ENCODE measurements at regions not wholly inside any gene's neighbourhood (a gene's known extent, or its start where the extent isn't known, plus 50 kb on each side); places are given as distances from the start of the nearest gene placed in this dataset.

DNA sequence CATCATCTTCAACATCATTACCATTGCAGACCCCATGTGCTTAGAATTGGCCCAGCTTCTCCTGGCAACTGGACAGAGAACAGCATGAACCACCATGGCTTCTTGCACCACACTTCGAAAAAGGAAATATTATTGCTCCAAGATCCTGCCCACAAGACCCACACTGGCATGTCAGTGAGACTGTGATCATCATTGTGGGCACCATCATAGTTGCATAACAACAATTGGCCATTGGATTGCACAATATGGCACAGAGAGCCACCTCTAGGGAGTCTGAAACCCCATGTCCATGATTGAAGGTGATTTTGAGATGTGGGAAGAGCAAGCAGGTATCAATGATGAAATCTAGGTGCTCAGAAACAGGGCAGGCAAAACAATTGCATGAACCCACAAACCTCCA lies 918.9 kb downstream of the GRID1 start:
- TF ChIP-seq FOXK2 (IDR thresholded peaks at IDR 0.05) (no peak), LEF1 (IDR thresholded peaks at IDR 0.05; ENCODE audit: borderline replicate concordance) (no peak), TARDBP (IDR thresholded peaks at IDR 0.05) (no peak), ELF4 (IDR thresholded peaks at IDR 0.05) (no peak), ARNT (IDR thresholded peaks at IDR 0.05) (no peak), SP1 (IDR thresholded peaks at IDR 0.05) (no peak), FOXM1 (IDR thresholded peaks at IDR 0.05; ENCODE audit: borderline replicate concordance) (no peak), ZNF384 (IDR thresholded peaks at IDR 0.05) (no peak), BHLHE40 (IDR thresholded peaks at IDR 0.05; ENCODE audit: borderline replicate concordance) (no peak), HDGF (IDR thresholded peaks at IDR 0.05; ENCODE audit: borderline replicate concordance) (no peak), CTBP1 (IDR thresholded peaks at IDR 0.05; ENCODE audit: borderline replicate concordance) (no peak), FOXA1 (IDR thresholded peaks at IDR 0.05) (no peak)
- TF ChIP-seq, protein P1, sequence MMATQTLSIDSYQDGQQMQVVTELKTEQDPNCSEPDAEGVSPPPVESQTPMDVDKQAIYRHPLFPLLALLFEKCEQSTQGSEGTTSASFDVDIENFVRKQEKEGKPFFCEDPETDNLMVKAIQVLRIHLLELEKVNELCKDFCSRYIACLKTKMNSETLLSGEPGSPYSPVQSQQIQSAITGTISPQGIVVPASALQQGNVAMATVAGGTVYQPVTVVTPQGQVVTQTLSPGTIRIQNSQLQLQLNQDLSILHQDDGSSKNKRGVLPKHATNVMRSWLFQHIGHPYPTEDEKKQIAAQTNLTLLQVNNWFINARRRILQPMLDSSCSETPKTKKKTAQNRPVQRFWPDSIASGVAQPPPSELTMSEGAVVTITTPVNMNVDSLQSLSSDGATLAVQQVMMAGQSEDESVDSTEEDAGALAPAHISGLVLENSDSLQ (IDR thresholded peaks at IDR 0.05): no peak

All from HEK293T (cell line).